Natural killer cell treated with Interleukin-12 subunit alpha and Interleukin-12 subunit beta and Interleukin-15 and Interleukin-18, amount 100 ng/mL, for 72 hours (primary cell): ENCODE measurements at regions not wholly inside any gene's neighbourhood (a gene's known extent, or its start where the extent isn't known, plus 50 kb on each side); places are given as distances from the start of the nearest gene placed in this dataset.

ENCODE experiments used
- ATAC-seq, 2 donors: fragments of 150-1000 bp; cut with Tn5 transposase in 1 of 2; sonication (Bioruptor Pico), chemical (Tn5 transposase) in 1 of 2; 2 replicates each; pipeline ENCODE4 v1.10.0; 2021
- DNase-seq: peaks from one replicate; pipeline ENCODE4 v3.0.0; 2022; ENCODE audit warnings: low spot score
- H3K27ac Mint-ChIP-seq, 2 donors: 1 replicate in 1 of 2; 2 replicates in 1 of 2; pipeline ENCODE4 v1.8.0; 2022; ENCODE audit warnings: mixed read lengths in 2 of 2, mild to moderate bottlenecking in 1 of 2, moderate library complexity in 1 of 2
- H3K27me3 Mint-ChIP-seq, 2 donors: 1 replicate in 1 of 2; 2 replicates in 1 of 2; pipeline ENCODE4 v1.8.0; 2022; ENCODE audit warnings: mixed read lengths in 2 of 2
- H3K36me3 Mint-ChIP-seq: one replicate; pipeline ENCODE4 v1.8.0; 2022; ENCODE audit warnings: mixed read lengths
- H3K4me1 Mint-ChIP-seq, 2 donors: 1 replicate in 1 of 2; 2 replicates in 1 of 2; pipeline ENCODE4 v1.8.0; 2022; ENCODE audit warnings: low read depth in 2 of 2, mixed read lengths in 2 of 2, mild to moderate bottlenecking in 1 of 2
- H3K4me3 Mint-ChIP-seq: one replicate; pipeline ENCODE4 v1.8.0; 2022; ENCODE audit warnings: mixed read lengths
- H3K9me3 Mint-ChIP-seq: 2 replicates; pipeline ENCODE4 v1.8.0; 2022; ENCODE audit warnings: mixed read lengths

DNA sequence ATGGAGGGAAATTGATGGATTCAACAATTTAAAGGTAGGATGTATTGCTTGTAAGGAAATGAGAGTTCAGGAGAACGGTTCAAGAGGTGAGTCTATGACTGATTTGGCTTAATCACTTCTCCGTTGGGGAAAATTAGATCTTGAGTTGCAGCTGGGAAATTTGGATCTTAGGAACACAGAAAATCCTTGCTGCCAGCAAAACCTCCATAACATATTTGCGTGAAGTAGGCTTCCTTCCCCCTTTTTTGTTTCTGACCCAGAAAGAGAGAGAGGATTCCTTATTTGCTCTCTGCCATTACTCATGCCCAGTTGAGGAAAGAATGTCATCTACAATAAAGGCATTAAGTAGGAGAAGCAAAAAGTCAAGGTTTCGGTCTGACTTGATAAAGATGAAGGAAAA, 73.5 kb upstream of the PDC start:
- no peak for DNase-seq
- no peak for ATAC-seq
- Mint-ChIP-seq H3K4me3 (no peak overlapping the region), H3K36me3 (peaks cover 5% of the 10 kb centered on the region), H3K27me3 (no peaks in the 10 kb centered on the region), H3K4me1 (no peaks in the 10 kb centered on the region), H3K9me3 (peaks cover 22% of the 10 kb centered on the region), H3K27ac (no peak overlapping the region)

DNA sequence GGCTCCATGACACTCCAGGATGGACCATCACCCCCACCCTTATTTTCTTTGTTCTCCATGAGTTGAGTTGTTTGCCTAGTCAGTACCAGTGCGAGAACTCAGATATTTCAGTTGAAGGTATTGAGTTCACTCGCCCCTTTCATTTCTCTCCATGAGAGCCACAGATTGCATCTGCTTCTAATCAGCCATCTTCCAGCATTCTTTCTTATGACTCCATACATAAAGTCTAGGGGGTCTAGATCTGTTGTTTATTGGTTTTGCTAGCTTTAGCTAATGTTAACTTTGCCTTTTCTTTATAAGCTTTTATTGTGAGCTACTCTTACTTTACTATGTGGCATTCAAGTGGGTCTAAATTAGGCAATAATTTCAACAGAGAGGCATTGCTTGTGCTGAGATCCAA, 71.6 kb upstream of the PDC start:
- Mint-ChIP-seq H3K4me1 (no peaks in the 10 kb centered on the region), H3K27ac (no peak overlapping the region), H3K9me3 (peaks cover 28% of the 10 kb centered on the region), H3K27me3 (no peaks in the 10 kb centered on the region), H3K4me3 (no peak overlapping the region), H3K36me3 (peaks cover 9% of the 10 kb centered on the region)
- ATAC-seq (no peak), DNase-seq (no peak)

DNA sequence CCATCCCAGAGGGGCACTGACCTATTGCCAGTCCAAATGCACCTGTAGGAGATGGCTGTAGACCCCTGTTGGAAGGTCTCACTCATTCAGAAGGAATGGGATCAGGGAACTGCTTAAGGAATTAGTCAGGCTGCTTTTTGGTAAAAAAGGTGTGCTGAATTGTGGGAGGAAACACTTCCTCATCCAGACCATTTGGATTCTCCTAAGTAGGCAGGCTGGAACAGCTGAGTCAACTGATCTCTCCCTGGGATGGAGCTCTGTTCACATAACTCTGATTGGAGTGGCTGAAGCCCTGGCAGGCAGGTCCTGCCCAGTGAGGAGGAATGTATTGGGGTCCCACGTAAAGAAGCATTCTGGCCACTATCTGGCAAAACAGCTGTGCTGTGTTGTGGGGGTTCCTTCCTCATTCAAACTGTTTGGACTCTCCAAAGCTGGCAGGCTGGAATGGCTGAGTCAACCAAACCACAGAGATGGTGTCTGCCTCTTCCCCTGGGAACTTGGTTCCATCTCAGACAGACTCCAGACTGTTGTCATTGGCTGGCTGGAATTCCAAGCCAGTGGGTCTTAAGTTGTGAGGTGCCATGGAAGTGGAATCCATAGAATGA, 70.7 kb upstream of the PDC start:
- Mint-ChIP-seq H3K4me1 (no peaks in the 10 kb centered on the region), H3K27ac (no peak overlapping the region), H3K36me3 (peaks cover 9% of the 10 kb centered on the region), H3K9me3 (peaks cover 28% of the 10 kb centered on the region), H3K27me3 (no peaks in the 10 kb centered on the region), H3K4me3 (no peak overlapping the region)
- DNase-seq (no peak), ATAC-seq (no peak)

DNA sequence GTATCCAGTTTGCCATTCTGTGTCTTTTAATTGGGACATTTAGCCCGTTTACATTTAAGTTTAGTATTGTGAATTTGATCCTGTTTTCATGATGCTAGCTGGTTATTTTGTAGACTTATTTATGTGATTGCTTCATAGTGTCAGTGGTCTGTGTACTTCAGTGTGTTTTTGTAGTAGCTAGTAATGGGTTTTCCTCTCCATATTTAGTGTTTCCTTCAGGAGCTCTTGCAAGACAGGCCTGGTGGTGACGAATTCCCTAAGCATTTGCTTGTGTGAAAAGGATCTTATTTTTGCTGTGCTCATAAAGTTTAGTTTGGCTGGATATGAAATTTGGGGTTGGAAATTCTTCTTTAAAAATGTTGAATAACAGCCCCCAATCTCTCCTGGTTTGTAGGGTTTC, 69.2 kb upstream of the PDC start:
- H3K27ac Mint-ChIP-seq = no peak overlapping the region
- H3K9me3 Mint-ChIP-seq = peaks cover 31% of the 10 kb centered on the region
- no peaks in the 10 kb centered on the region for H3K4me1 Mint-ChIP-seq
- no peak for ATAC-seq
- peaks cover 9% of the 10 kb centered on the region for H3K36me3 Mint-ChIP-seq
- no peaks in the 10 kb centered on the region for H3K27me3 Mint-ChIP-seq
- H3K4me3 Mint-ChIP-seq = no peak overlapping the region
- DNase-seq = no peak

DNA sequence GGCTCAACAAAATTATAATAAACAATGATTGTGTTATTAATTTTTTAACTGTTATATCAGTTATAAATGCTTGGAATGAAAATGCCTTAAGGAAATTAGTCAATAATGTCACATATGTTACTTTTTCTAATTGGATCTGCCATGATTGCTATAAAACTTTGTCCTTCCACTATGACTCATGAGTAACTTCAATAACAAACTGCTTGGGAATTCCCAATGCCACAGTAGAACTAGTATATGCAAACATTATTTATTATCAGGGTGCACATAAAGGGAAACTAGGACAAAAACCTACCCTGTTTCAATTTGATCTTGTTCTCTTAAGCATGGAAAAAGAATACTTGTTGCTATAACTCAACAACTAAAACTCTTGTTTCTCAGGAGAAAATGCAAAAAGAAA, 59.1 kb upstream of the PDC start:
- ATAC-seq (no peak), DNase-seq (no peak)
- Mint-ChIP-seq H3K9me3 (peaks cover 16% of the 10 kb centered on the region), H3K4me3 (no peak overlapping the region), H3K4me1 (no peaks in the 10 kb centered on the region), H3K27me3 (no peaks in the 10 kb centered on the region), H3K27ac (no peak overlapping the region), H3K36me3 (peaks cover 12% of the 10 kb centered on the region)

DNA sequence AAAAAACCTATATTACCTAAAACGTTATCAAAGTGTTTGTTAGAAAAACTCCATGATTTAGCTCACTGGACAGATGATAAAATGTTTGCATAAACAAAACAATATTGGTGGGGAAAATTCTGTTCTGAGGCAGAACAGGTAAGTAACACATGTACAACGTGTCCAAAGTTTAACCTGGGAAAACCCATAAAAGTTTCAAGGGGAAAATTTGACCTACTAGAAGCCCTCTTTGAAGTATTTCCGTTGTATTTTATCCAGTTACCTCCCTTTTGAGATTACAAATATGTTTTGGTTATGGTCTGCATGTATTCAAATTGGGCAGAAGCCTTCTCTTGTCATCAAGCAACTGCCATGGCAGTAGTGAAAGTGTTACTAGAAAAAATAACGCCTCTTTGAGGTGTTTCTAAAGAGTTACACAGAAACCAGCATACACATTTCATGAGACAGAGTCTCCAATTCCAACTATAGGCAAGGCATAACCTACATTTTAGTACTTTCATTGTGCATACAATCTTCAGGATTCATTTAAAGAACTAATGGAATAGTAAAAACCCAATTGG, 58.0 kb upstream of the PDC start:
- DNase-seq (no peak), ATAC-seq (no peak)
- Mint-ChIP-seq H3K4me1 (no peaks in the 10 kb centered on the region), H3K36me3 (peaks cover 8% of the 10 kb centered on the region), H3K27me3 (no peaks in the 10 kb centered on the region), H3K9me3 (peaks cover 13% of the 10 kb centered on the region), H3K27ac (no peak overlapping the region), H3K4me3 (no peak overlapping the region)

DNA sequence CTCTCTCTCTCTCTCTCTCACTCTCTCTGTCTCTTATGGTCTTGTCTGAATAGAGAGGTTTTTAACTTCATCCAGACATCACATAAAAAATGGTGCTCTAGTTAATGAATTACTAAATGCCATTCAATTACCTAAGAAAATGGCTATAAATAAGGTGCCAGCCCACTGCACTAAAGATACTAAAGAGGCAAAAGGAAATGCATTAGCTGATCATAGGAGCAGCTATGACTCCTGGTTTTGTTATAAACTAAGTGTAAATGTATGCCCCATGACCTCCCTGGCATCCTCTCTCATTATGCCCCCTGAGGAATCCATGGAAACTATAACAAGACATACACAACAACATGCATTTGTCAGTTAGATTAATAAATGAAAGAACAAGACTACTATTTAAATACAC, 57.5 kb upstream of the PDC start:
- no peaks in the 10 kb centered on the region for H3K4me1 Mint-ChIP-seq
- H3K27me3 Mint-ChIP-seq = no peaks in the 10 kb centered on the region
- peaks cover 13% of the 10 kb centered on the region for H3K9me3 Mint-ChIP-seq
- no peak overlapping the region for H3K27ac Mint-ChIP-seq
- peaks cover 8% of the 10 kb centered on the region for H3K36me3 Mint-ChIP-seq
- no peak for ATAC-seq
- DNase-seq = no peak
- H3K4me3 Mint-ChIP-seq = no peak overlapping the region

DNA sequence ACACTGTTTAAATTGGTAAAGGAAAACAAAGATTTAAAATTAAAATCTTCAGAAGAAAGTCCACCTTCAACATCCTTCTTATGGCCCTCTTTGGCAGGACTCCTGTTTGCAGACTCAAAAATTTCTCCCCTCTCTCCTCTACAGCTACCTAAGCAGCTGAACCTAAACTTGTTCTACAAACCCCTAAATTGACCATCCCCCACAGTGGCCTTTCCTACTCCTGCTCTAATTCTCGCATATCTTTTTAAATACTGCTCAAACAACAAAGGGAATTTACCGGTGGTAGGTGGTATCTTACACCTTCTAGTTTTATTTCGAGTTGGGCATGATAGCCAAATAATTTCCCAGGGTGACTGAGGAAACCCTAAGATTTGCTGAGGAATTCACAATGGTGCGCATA, 53.5 kb upstream of the PDC start:
- H3K4me1 Mint-ChIP-seq = peaks cover 0 to 5% of the 10 kb centered on the region in 2 donors
- peaks cover 13% of the 10 kb centered on the region for H3K9me3 Mint-ChIP-seq
- DNase-seq (no peak), ATAC-seq (no peak)
- H3K4me3 Mint-ChIP-seq = no peak overlapping the region
- H3K27ac Mint-ChIP-seq = no peak overlapping the region
- H3K36me3 Mint-ChIP-seq = peaks cover 6% of the 10 kb centered on the region
- no peaks in the 10 kb centered on the region for H3K27me3 Mint-ChIP-seq

DNA sequence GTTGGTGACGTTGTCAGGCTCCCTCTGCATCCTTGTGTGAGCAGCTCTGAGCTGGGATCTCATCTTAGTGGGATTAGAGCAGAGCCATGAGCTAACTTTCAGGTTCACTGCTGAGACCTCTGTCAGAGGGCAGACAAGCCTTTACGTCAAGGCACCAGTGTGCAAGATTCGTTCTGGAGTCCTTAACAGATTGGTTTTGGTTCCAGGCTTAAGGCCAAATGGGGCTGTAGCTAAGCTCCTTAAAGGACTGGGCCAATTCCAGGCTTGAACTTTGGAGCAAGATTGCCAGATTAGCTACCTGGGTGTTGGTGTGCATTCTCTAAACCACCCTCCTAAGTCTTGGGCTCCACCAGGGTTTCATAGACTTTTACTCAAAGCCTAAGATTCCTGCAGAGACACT, 52.6 kb upstream of the PDC start:
- H3K4me1 Mint-ChIP-seq = peaks cover 0 to 5% of the 10 kb centered on the region in 2 donors
- peaks cover 16% of the 10 kb centered on the region for H3K9me3 Mint-ChIP-seq
- H3K27me3 Mint-ChIP-seq = no peaks in the 10 kb centered on the region
- peaks cover 10% of the 10 kb centered on the region for H3K36me3 Mint-ChIP-seq
- H3K4me3 Mint-ChIP-seq = no peak overlapping the region
- ATAC-seq (no peak), DNase-seq (no peak)
- no peak overlapping the region for H3K27ac Mint-ChIP-seq

DNA sequence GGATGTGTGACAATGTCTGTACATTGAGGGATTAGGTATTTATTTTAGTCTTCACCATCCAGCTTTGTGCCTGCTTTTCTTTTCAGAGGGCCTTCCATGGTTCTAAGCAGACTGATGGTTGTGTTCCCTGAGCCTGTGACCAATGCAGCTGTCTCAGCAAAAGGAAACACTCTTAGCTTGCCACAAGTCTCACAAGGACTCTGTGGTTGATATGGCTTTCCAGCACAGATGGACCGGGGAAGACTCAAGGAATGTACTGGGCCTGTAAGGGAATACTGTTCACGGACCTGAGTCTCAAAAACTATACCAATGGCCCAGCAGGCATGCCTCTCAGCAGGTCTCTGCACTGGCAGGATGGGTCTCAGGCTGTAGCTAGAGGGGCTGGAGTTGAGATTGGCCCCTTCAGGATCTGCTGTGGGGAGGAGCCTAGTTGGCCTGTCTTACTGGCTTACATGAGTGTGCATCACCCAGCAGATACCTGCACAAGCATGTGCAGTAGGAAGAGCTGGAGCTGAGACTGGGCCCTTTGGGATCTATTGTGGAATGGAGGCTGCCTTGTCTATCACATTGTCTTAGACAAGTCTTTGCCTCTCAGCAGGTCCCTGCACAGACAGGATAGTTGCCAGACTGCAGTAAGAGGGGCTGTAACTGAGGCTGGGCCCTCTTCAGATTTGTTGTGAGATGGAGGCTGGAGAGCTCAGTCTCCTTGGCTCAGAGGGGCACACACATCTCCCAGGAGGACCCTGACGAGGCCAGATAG, 52.0 kb upstream of the PDC start:
- Mint-ChIP-seq H3K36me3 (peaks cover 15% of the 10 kb centered on the region), H3K27me3 (no peaks in the 10 kb centered on the region), H3K4me3 (no peak overlapping the region), H3K4me1 (peaks cover 0 to 5% of the 10 kb centered on the region in 2 donors), H3K9me3 (peaks cover 16% of the 10 kb centered on the region), H3K27ac (no peak overlapping the region)
- no peak for ATAC-seq
- DNase-seq = no peak

DNA sequence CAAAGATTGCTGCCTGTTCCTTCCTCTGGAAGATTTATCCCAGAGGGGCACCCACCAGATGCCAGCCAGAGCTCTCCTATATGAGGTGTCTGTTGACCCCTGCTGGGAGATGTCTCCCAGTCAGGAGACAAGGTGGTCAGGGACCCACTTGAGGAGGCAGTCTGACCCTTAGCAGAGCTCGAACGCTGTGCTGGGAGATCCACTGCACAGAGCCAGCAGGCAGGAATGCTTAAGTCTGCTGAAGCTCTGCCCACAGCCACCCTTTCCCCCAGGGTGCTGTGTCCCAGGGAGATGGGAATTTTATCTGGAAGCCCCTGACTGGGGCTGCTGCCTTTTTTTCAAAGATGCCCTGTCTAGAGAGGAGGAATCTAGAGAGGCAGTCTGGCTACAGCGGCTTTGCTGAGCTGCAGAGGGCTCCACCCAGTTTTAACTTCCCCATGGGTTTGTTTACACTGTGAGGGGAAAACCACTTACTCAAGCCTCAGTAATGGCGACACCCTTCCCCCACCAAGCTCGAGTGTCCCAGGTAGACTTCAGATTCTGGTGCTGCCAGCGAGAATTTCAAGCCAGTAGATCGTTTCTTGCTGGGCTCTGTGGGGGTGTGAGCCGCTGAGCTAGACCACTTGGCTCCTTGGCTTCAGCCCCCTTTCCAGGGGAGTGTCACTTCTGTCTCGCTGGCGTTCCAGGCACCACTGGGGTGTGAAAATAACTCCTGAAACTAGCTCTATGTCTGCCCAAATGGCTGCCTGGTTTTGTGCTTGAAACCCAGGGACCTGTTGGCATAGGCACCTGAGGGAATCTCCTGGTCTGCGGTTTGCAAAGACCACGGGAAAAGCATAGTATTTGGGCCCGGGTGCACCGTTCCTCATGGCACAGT, 51.1 kb upstream of the PDC start:
- DNase-seq = no peak
- Mint-ChIP-seq H3K36me3 (peaks cover 21% of the 10 kb centered on the region), H3K27me3 (no peaks in the 10 kb centered on the region), H3K9me3 (peaks cover 16% of the 10 kb centered on the region), H3K4me3 (no peak overlapping the region), H3K4me1 (peaks cover 0 to 5% of the 10 kb centered on the region in 2 donors), H3K27ac (no peak overlapping the region)
- no peak for ATAC-seq
